Mesendoderm (in vitro differentiated cells): ENCODE measurements at regions not wholly inside any gene's neighbourhood (a gene's known extent, or its start where the extent isn't known, plus 50 kb on each side); places are given as distances from the start of the nearest gene placed in this dataset.
A peak's percentile ranks its signal among the peaks of the same experiment; 100 is the strongest.
"Not testable (repeated sequence)": the region's sequence is repeated elsewhere in the genome, so short reads cannot be mapped to it uniquely, and the experiment has no call there.

ENCODE experiments used
- DNase-seq: peaks from one replicate; pipeline ENCODE4 v3.0.0; 2013
- H2AK5ac ChIP-seq: 2 replicates; pipeline ENCODE4 v1.6.1; 2013; ENCODE audit warnings: low read length, inconsistent platforms
- H2BK120ac ChIP-seq: 2 replicates; pipeline ENCODE4 v1.6.1; 2013; ENCODE audit warnings: low read depth, mild to moderate bottlenecking, low read length, moderate library complexity, mixed read lengths
- H2BK15ac ChIP-seq: replicated peaks from 2 replicates; pipeline ENCODE4 v1.6.1; 2013; ENCODE audit warnings: low read depth, mild to moderate bottlenecking, moderate library complexity
- H2BK5ac ChIP-seq: 2 replicates; pipeline ENCODE4 v1.6.1; 2013; ENCODE audit warnings: low read length, inconsistent platforms
- H3K18ac ChIP-seq: 2 replicates; pipeline ENCODE4 v1.6.1; 2013; ENCODE audit warnings: mild to moderate bottlenecking, low read length, mixed read lengths
- H3K23ac ChIP-seq: one replicate; pipeline ENCODE4 v1.6.1; 2013; ENCODE audit warnings: low read length
- H3K27ac ChIP-seq: 2 replicates; pipeline ENCODE4 v1.5.1; 2013; ENCODE audit warnings: low read depth, mild to moderate bottlenecking, inconsistent platforms, low read length, moderate library complexity
- H3K27me3 ChIP-seq: 2 replicates; pipeline ENCODE4 v1.6.1; 2013; ENCODE audit warnings: low read length, control low read depth, mild to moderate bottlenecking, inconsistent platforms; ENCODE audit not compliant: insufficient read depth, poor library complexity
- H3K36me3 ChIP-seq: 2 replicates; pipeline ENCODE4 v1.6.1; 2013; ENCODE audit warnings: low read length, inconsistent platforms; ENCODE audit not compliant: control insufficient read depth, insufficient read depth
- H3K4ac ChIP-seq: one replicate; pipeline ENCODE4 v1.6.1; 2013; ENCODE audit warnings: low read depth, mild to moderate bottlenecking, low read length, moderate library complexity
- H3K4me1 ChIP-seq: 2 replicates; pipeline ENCODE4 v1.6.1; 2013; ENCODE audit warnings: low read depth, low read length, inconsistent platforms; ENCODE audit not compliant: control insufficient read depth
- H3K4me2 ChIP-seq: 2 replicates; pipeline ENCODE4 v1.6.1; 2013; ENCODE audit warnings: low read length
- H3K4me3 ChIP-seq: 2 replicates; pipeline ENCODE4 v1.5.1; 2013; ENCODE audit warnings: mild to moderate bottlenecking, low read length
- H3K56ac ChIP-seq: one replicate; pipeline ENCODE4 v1.6.1; 2013; ENCODE audit warnings: low read length
- H3K79me1 ChIP-seq: 2 replicates; pipeline ENCODE4 v1.6.1; 2013; ENCODE audit warnings: low read length, inconsistent platforms
- H3K79me2 ChIP-seq: 2 replicates; pipeline ENCODE4 v1.6.1; 2013; ENCODE audit warnings: mild to moderate bottlenecking, low read length; ENCODE audit not compliant: control insufficient read depth, insufficient read depth
- H3K9ac ChIP-seq: 2 replicates; pipeline ENCODE4 v1.6.1; 2013; ENCODE audit warnings: low read length, inconsistent platforms
- H4K5ac ChIP-seq: one replicate; pipeline ENCODE4 v1.6.1; 2013; ENCODE audit warnings: low read length
- H4K8ac ChIP-seq: one replicate; pipeline ENCODE4 v1.6.1; 2013; ENCODE audit warnings: low read depth, mild to moderate bottlenecking, control low read depth, low read length, moderate library complexity
- WGBS: extraction: QIAGEN DNeasy Blood & Tissue Kit; methylation state at CpG from one replicate; pipeline ENCODE4 v1.1.7; 2013; ENCODE audit warnings: low lambda C conversion rate, missing lambda C conversion rate; ENCODE audit not compliant: insufficient coverage; ENCODE audit errors: extremely low coverage; 5-methylcytosine and 5-hydroxymethylcytosine counted together

- Histone ChIP-seq H2BK15ac (no peak overlapping the region), H2AK5ac (no peak overlapping the region), H3K56ac (no peak overlapping the region), H3K9ac (no peak overlapping the region), H3K4me1 (no peaks in the 10 kb centered on the region), H3K36me3 (no peaks in the 10 kb centered on the region), H4K5ac (no peak overlapping the region), H3K27ac (no peak overlapping the region), H3K18ac (no peak overlapping the region), H3K4ac (no peak overlapping the region), H2BK120ac (no peak overlapping the region), H3K4me3 (no peak overlapping the region), H2BK5ac (no peak overlapping the region), H4K8ac (no peak overlapping the region), H3K79me2 (no peaks in the 10 kb centered on the region), H3K79me1 (no peaks in the 10 kb centered on the region), H3K4me2 (no peak overlapping the region), H3K23ac (no peak overlapping the region), H3K27me3 (no peaks in the 10 kb centered on the region)
- no CpG with 5 or more reads among the region's 3 CpGs for WGBS
- peak; percentile 55 for DNase-seq
These were observed 181.8 kb downstream of the PDCD6IP start for GRCh38 chr3:33980252-33980651.

GRCh38 chr3:33982269-33982798, 183.9 kb downstream of the PDCD6IP start:
- WGBS = no CpG with 5 or more reads among the region's 4 CpGs
- Histone ChIP-seq H4K5ac (no peak overlapping the region), H3K18ac (no peak overlapping the region), H3K23ac (no peak overlapping the region), H3K4me1 (no peaks in the 10 kb centered on the region), H4K8ac (no peak overlapping the region), H3K79me2 (no peaks in the 10 kb centered on the region), H3K4me2 (no peak overlapping the region), H3K56ac (no peak overlapping the region), H2BK120ac (no peak overlapping the region), H3K27ac (no peak overlapping the region), H3K36me3 (no peaks in the 10 kb centered on the region), H3K4me3 (no peak overlapping the region), H2AK5ac (no peak overlapping the region), H3K4ac (no peak overlapping the region), H2BK15ac (no peak overlapping the region), H3K79me1 (no peaks in the 10 kb centered on the region), H2BK5ac (no peak overlapping the region), H3K9ac (no peak overlapping the region), H3K27me3 (no peaks in the 10 kb centered on the region)
- no peak for DNase-seq

GRCh38 chr3:33982949-33983348, 184.5 kb downstream of the PDCD6IP start:
- H3K56ac ChIP-seq, H2BK120ac ChIP-seq, H2AK5ac ChIP-seq, H3K36me3 ChIP-seq, H3K9ac ChIP-seq, H3K79me2 ChIP-seq, H3K27me3 ChIP-seq, H3K79me1 ChIP-seq, H3K18ac ChIP-seq, H4K5ac ChIP-seq, H3K4ac ChIP-seq, H3K4me1 ChIP-seq, H3K4me3 ChIP-seq, H2BK15ac ChIP-seq, H4K8ac ChIP-seq, H3K23ac ChIP-seq, H3K4me2 ChIP-seq, H3K27ac ChIP-seq, H2BK5ac ChIP-seq, DNase-seq: not testable (repeated sequence)
- WGBS = no CpG with 5 or more reads among the region's 1 CpG

GRCh38 chr3:33989229-33989628, 190.8 kb downstream of the PDCD6IP start:
- no peak overlapping the region for H3K27ac ChIP-seq
- no peak overlapping the region for H3K18ac ChIP-seq
- DNase-seq = no peak
- H2BK120ac ChIP-seq = no peak overlapping the region
- no peak overlapping the region for H2AK5ac ChIP-seq
- H3K27me3 ChIP-seq = no peaks in the 10 kb centered on the region
- no peak overlapping the region for H3K56ac ChIP-seq
- no peak overlapping the region for H3K4ac ChIP-seq
- no peaks in the 10 kb centered on the region for H3K4me1 ChIP-seq
- H4K5ac ChIP-seq = no peak overlapping the region
- H4K8ac ChIP-seq = no peak overlapping the region
- no peak overlapping the region for H3K4me2 ChIP-seq
- H3K36me3 ChIP-seq = no peaks in the 10 kb centered on the region
- no peak overlapping the region for H3K23ac ChIP-seq
- no peak overlapping the region for H2BK5ac ChIP-seq
- no peaks in the 10 kb centered on the region for H3K79me1 ChIP-seq
- no CpG with 5 or more reads among the region's 6 CpGs for WGBS
- H3K79me2 ChIP-seq = no peaks in the 10 kb centered on the region
- H3K9ac ChIP-seq = no peak overlapping the region
- H3K4me3 ChIP-seq = no peak overlapping the region
- no peak overlapping the region for H2BK15ac ChIP-seq

GRCh38 chr3:33991673-33992072, 193.2 kb downstream of the PDCD6IP start:
- DNase-seq = no peak
- Histone ChIP-seq H3K4ac (no peak overlapping the region), H3K56ac (no peak overlapping the region), H3K4me2 (no peak overlapping the region), H3K4me3 (no peak overlapping the region), H3K36me3 (no peaks in the 10 kb centered on the region), H3K79me1 (no peaks in the 10 kb centered on the region), H4K5ac (no peak overlapping the region), H3K23ac (no peak overlapping the region), H3K4me1 (no peaks in the 10 kb centered on the region), H2BK120ac (no peak overlapping the region), H4K8ac (no peak overlapping the region), H2AK5ac (no peak overlapping the region), H3K79me2 (no peaks in the 10 kb centered on the region), H2BK5ac (no peak overlapping the region), H3K9ac (no peak overlapping the region), H3K18ac (no peak overlapping the region), H3K27me3 (no peaks in the 10 kb centered on the region), H3K27ac (no peak overlapping the region), H2BK15ac (no peak overlapping the region)
- no CpG with 5 or more reads among the region's 1 CpG for WGBS

GRCh38 chr3:33993631-33994030, 195.2 kb downstream of the PDCD6IP start:
- H3K27me3 ChIP-seq = no peaks in the 10 kb centered on the region
- H4K8ac ChIP-seq = no peak overlapping the region
- no peak overlapping the region for H2AK5ac ChIP-seq
- DNase-seq = no peak
- H3K4me1 ChIP-seq = peaks cover 2% of the 10 kb centered on the region
- no peak overlapping the region for H3K23ac ChIP-seq
- WGBS = no CpG with 5 or more reads among the region's 1 CpG
- H4K5ac ChIP-seq = no peak overlapping the region
- H3K18ac ChIP-seq = no peak overlapping the region
- H3K4me3 ChIP-seq = no peak overlapping the region
- no peak overlapping the region for H3K4me2 ChIP-seq
- no peaks in the 10 kb centered on the region for H3K79me2 ChIP-seq
- no peaks in the 10 kb centered on the region for H3K36me3 ChIP-seq
- no peak overlapping the region for H2BK5ac ChIP-seq
- H3K56ac ChIP-seq = no peak overlapping the region
- no peak overlapping the region for H3K4ac ChIP-seq
- H3K27ac ChIP-seq = no peak overlapping the region
- no peaks in the 10 kb centered on the region for H3K79me1 ChIP-seq
- H3K9ac ChIP-seq = no peak overlapping the region
- no peak overlapping the region for H2BK120ac ChIP-seq
- H2BK15ac ChIP-seq = no peak overlapping the region
